Kidney epithelial cell (primary cell): ENCODE measurements at regions not wholly inside any gene's neighbourhood (a gene's known extent, or its start where the extent isn't known, plus 50 kb on each side); places are given as distances from the start of the nearest gene placed in this dataset.

Experiments
- DNase-seq: peaks from one replicate; pipeline ENCODE4 v3.0.0-alpha.2; 2010; ENCODE audit warnings: low read depth
- H3K27me3 ChIP-seq: 2 replicates; pipeline ENCODE4 v1.6.0; 2011; ENCODE audit warnings: low read length; ENCODE audit not compliant: control insufficient read depth, insufficient read depth
- H3K36me3 ChIP-seq: 2 replicates; pipeline ENCODE4 v1.5.1; 2011; ENCODE audit warnings: low read length; ENCODE audit not compliant: control insufficient read depth, insufficient read depth
- H3K4me3 ChIP-seq: 2 replicates; pipeline ENCODE4 v1.5.1; 2011; ENCODE audit warnings: low read depth, mild to moderate bottlenecking, control low read depth, low read length
- CTCF ChIP-seq: IDR thresholded peaks from 2 replicates; pipeline ENCODE4 v1.5.1; 2011; ENCODE audit warnings: mild to moderate bottlenecking, moderate library complexity, low read length, control low read depth, inconsistent platforms; ENCODE audit not compliant: insufficient read depth, poor library complexity, severe bottlenecking

- TF ChIP-seq CTCF, result no peak
- Histone ChIP-seq H3K36me3 (no peaks in the 10 kb centered on the region), H3K4me3 (no peak overlapping the region), H3K27me3 (no peaks in the 10 kb centered on the region)
- no peak for DNase-seq
These were observed 940.9 kb downstream of the FSTL5 start for GRCh38 chr4:161222889-161223288.

GRCh38 chr4:161208564-161208963 is 955.2 kb downstream of the FSTL5 start:
- no peaks in the 10 kb centered on the region for H3K36me3 ChIP-seq
- H3K27me3 ChIP-seq, result no peaks in the 10 kb centered on the region
- TF ChIP-seq CTCF, result no peak
- DNase-seq, result no peak
- no peak overlapping the region for H3K4me3 ChIP-seq

- no peak for TF ChIP-seq CTCF
- no peaks in the 10 kb centered on the region for H3K27me3 ChIP-seq
- no peak overlapping the region for H3K4me3 ChIP-seq
- H3K36me3 ChIP-seq, result no peaks in the 10 kb centered on the region
- no peak for DNase-seq
These were observed 957.2 kb downstream of the FSTL5 start for GRCh38 chr4:161206528-161207080.

GRCh38 chr4:161203865-161204264 is 959.9 kb downstream of the FSTL5 start:
- no peak overlapping the region for H3K4me3 ChIP-seq
- no peak for DNase-seq
- no peak for TF ChIP-seq CTCF

GRCh38 chr4:161197912-161198311 is 965.9 kb downstream of the FSTL5 start:
- Histone ChIP-seq H3K27me3 (no peaks in the 10 kb centered on the region), H3K4me3 (no peak overlapping the region), H3K36me3 (no peaks in the 10 kb centered on the region)
- DNase-seq, result no peak
- TF ChIP-seq CTCF, result no peak

More at GRCh38 chr4:161203865-161204264, 959.9 kb downstream of the FSTL5 start:
- no peaks in the 10 kb centered on the region for H3K27me3 ChIP-seq
- H3K36me3 ChIP-seq, result no peaks in the 10 kb centered on the region

GRCh38 chr4:161197474-161197873 is 966.3 kb downstream of the FSTL5 start:
- Histone ChIP-seq H3K27me3 (no peaks in the 10 kb centered on the region), H3K4me3 (no peak overlapping the region), H3K36me3 (no peaks in the 10 kb centered on the region)
- DNase-seq, result no peak
- TF ChIP-seq CTCF, result no peak
